Heart left ventricle (tissue), 13 donors: ENCODE measurements at regions not wholly inside any gene's neighbourhood (a gene's known extent, or its start where the extent isn't known, plus 50 kb on each side); places are given as distances from the start of the nearest gene placed in this dataset.

ENCODE experiments used
- POLR2A ChIP-seq, 2 donors: fragments of 450-650 bp; IDR thresholded peaks; one replicate each; pipeline ENCODE4 v1.6.1; 2017; ENCODE audit warnings: antibody characterized with exemption in 2 of 2, mild to moderate bottlenecking in 2 of 2, moderate library complexity in 2 of 2
- TF ChIP-seq, protein P1 (sequence below), 12 donors: fragments of 200-600 bp; sonication (generic) in 4 of 12; IDR thresholded peaks; one replicate each; pipeline versions ENCODE4 v1.5.0 to v1.8.0; 2018 to 2022; ENCODE audit warnings: antibody characterized with exemption in 12 of 12, mild to moderate bottlenecking in 5 of 12
- donor health status: ischemic (EF 13 %, LVEDD 7.1; RV severe dilation, severe dysfunction).
- donor health status: DM: no; HTN: yes; CAD: no.
- donor health status: DM: no; HTN: no; CAD: no.
- donor health status: ischemic (EF 25% LVEDD 6.9; RV normal size, moderate dysfunction).
- donor health status: ischemic (EF 25% LVEDD 5.7; RV mildly dilated, moderate dysfunction).
- donor health status: ischemic (EF 35%, LVEDD 5.7; RV mildly dilated, moderate dysfunction).
- donor health status: nonischemic (EF 11% LVEDD 7.7; RV severe dilation, severe dysfunction).
- donor health status: DM: yes; HTN: yes; CAD: no.
- donor health status: PGD.
- donor health status: ischemic (EF 29% LVEDD 5.4; RV normal size, mild dysfunction).
- donor health status: nonischemic (EF 23%, LVEDD 6.1; RV moderate dilation, normal function).

DNA sequence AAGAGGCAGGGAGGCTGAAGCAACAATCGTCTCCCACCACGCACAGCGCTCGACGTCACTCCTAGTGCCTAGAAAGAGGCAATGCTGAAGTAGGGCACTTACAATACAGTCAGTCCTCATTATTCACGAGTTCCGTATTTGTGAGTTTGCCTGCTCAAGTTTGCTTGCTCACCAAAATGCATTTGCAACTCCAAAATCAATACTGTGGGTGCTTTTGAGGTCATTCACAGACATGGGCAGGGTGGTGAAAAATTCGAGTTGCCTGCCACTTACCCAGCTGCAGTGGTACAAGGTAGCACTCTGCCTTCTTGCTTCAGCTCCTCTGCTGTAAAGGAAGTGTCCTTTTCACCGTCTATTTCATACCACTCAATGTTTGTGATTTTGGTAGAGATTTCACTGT, 113.7 kb upstream of the NCK2 start:
- TF ChIP-seq, protein P1, sequence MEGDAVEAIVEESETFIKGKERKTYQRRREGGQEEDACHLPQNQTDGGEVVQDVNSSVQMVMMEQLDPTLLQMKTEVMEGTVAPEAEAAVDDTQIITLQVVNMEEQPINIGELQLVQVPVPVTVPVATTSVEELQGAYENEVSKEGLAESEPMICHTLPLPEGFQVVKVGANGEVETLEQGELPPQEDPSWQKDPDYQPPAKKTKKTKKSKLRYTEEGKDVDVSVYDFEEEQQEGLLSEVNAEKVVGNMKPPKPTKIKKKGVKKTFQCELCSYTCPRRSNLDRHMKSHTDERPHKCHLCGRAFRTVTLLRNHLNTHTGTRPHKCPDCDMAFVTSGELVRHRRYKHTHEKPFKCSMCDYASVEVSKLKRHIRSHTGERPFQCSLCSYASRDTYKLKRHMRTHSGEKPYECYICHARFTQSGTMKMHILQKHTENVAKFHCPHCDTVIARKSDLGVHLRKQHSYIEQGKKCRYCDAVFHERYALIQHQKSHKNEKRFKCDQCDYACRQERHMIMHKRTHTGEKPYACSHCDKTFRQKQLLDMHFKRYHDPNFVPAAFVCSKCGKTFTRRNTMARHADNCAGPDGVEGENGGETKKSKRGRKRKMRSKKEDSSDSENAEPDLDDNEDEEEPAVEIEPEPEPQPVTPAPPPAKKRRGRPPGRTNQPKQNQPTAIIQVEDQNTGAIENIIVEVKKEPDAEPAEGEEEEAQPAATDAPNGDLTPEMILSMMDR (IDR thresholded peaks at IDR 0.05): no peak
- TF ChIP-seq POLR2A (IDR thresholded peaks at IDR 0.05): no peak
